ENCODE measurements at regions not wholly inside any gene's neighbourhood (a gene's known extent, or its start where the extent isn't known, plus 50 kb on each side); places are given as distances from the start of the nearest gene placed in this dataset.
"Not testable (repeated sequence)": the region's sequence is repeated elsewhere in the genome, so short reads cannot be mapped to it uniquely, and the experiment has no call there.

DNA sequence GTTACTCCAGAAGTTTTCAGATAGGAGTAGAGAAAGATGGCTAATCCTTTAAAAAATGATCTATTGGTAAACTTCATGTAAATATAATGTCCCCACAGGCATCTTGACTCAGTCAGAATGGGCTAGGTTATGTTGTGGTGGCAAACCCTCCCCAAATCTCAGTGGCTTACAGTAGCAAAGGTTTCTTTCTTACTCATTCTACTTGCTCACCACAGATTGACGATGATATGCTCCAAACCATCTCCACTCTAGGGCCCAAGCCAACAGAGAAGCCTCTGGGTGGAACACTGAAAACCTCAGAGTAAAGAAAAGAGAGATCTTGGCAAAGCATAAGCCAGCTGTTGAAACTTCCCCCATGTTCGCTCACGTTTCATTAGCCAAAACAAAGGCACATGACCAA, 146.4 kb downstream of the EMP1 start:
- no peak for DNase-seq

DNA sequence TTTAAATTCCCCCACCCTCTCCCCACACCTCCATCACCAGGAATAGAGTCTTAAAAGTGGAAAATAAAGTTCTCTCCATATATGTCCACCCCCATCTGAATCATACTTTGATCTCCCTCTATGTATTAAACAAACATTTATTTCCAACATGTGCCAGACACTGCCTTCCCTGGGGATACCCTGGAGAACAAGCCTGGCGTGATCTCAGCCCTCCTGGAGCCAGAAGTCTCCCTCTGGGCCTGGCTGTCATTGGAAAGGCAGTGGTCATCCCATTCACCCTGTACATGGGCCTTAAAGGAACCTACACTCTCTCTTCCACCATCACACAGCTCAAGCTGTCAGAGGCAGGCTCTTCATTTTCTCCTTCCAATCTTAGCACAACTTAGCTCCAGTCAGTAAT, 143.6 kb downstream of the EMP1 start:
- DNase-seq: no peak

DNA sequence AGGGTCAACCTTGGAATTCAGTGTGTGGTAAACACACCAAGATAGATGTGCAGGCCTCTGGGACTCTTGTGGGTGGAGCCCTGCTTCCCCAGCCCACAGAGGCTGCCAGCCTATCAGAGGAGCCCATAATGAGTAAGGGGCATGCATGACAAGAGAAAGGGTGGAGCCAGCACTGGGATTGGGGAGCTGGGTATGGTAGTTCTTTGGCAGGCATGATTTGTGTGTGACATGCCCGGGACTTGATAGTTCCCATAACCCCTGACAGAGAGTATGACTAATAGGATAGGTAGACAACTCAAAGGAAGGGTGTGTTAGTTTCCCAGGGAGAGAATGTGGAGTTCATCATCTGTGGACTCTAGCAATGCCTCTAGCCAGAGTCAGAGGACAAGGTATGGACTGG, 143.0 kb downstream of the EMP1 start:
- no peak for DNase-seq

- no peak for DNase-seq
Measured at GRCh38 chr12:13339091-13339490, 142.6 kb downstream of the EMP1 start.

DNA sequence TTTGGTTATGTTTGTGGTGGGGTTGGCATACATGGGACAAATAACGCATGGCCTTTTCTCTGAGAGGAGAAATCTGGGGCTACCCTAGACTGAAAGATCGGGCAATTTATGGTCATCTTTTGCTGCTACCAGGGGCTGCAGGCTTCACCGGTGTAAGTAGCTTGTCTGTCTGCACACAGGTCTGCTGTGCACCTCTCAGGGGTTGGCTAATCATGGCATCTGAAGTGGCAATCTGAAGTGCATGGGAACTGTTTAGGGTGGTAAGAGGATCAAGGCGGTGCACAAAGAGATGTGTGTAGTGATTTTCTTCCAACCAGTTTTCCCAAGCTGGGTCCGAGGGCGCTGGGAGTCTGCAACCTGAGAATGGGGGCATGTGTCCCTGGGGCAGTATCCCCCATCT, 141.3 kb downstream of the EMP1 start:
- DNase-seq: no peak

GRCh38 chr12:13336216-13336615, 139.7 kb downstream of the EMP1 start:
- DNase-seq: no peak

GRCh38 chr12:13328535-13328934, 132.0 kb downstream of the EMP1 start:
- no peak for DNase-seq

GRCh38 chr12:13326076-13326475, 129.6 kb downstream of the EMP1 start:
- no peak for DNase-seq

DNA sequence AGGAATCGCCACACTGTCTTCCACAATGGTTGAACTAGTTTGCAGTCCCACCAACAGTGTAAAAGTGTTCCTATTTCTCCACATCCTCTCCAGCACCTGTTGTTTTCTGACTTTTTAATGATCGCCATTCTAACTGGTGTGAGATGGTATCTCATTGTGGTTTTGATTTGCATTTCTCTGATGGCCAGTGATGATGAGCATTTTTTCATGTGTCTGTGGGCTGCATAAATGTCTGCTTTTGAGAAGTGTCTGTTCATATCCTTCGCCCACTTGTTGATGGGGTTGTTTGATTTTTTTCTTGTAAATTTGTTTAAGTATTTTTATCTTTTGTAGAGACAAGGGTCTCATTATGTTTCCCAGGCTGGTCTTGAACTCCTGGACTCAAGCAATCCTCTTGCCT, 128.5 kb downstream of the EMP1 start:
- DNase-seq: not testable (repeated sequence)

GRCh38 chr12:13318231-13319015, 121.9 kb downstream of the EMP1 start:
- no peak for DNase-seq

GRCh38 chr12:13316587-13317246, 120.2 kb downstream of the EMP1 start:
- DNase-seq: peak; percentile 39

- DNase-seq: no peak
Measured at GRCh38 chr12:13313886-13314285, 117.4 kb downstream of the EMP1 start.

- no peak for DNase-seq
Measured at GRCh38 chr12:13311551-13311950, 115.0 kb downstream of the EMP1 start.

- no peak for DNase-seq
Measured at GRCh38 chr12:13307143-13307816, 110.8 kb downstream of the EMP1 start.

DNA sequence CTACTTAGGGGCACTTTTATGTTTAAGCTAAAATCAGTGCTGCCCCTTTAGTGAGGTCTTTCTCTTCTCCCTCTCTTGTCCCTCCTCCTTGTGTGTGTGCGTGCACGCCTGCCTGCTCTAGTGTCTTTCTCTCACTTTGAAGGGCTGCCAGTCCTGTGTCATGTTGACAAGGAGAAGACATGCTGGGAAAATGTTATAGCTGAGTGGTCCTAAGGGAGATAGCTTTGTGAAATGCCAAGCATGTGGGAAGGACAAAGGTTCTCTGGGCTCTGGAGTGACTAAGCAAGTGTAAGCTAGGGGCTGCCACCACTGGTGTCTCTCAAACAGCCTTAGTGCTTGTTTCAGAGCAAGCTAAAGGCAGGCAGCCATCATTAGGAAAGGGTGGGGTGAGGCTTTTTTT, 108.4 kb downstream of the EMP1 start:
- no peak for DNase-seq

DNA sequence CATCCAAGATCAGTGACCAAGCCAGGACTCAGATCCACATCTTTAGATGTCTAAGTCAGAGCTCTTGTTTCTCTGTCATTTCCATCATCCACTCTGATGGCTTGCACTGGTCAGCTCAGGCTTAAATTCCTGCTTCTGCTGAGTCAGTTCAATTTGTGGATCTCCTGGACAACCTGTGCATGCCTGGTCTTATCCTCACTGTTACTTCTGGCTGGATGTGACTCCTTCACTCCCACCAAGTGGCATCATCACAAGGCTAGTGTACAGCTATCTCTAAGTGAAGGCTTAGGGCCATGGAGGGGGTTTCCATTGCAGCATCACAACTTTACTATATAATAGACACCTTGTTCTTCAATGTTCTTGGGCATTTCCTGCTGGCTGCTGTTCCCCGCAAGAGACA, 102.9 kb downstream of the EMP1 start:
- DNase-seq: no peak

GRCh38 chr12:13293096-13293495, 96.6 kb downstream of the EMP1 start:
- no peak for DNase-seq

- no peak for DNase-seq
Measured at GRCh38 chr12:13289653-13290289, 93.2 kb downstream of the EMP1 start.

DNA sequence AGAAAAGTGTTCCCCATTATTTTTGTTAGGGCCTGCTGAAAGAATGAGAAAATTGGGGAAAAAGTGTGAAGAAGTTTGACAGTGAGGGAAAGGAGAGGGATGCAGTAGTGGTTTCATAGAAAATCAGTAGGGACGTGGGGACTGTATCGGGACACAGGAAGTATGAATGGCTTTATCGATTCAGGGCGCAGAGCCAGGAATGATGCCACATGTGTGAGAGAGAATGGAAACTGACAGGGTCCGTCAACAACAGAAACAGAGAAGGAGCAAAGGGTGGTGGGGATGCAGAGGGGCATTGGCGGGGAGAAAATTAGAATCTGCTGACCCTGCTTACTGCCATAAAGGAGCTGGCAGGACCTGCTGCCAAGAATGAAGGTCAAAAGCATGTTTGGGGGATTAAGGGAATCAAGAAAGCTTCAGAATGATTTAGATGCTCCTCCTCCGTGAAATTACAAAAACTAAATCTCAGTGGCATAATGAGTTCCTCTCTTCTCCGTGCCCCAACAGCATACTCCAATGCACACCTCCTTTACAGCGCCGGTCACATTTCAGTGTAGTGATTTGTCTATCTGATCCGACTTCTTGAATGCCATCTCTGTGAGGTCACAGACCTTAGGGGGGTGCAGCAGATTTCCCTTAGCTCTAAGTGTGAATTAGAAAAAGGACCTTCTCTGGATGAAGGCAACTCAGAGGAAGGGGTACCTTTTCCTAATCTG, 92.6 kb downstream of the EMP1 start:
- no peak for DNase-seq

- DNase-seq: peak; percentile 28
Measured at GRCh38 chr12:13288501-13288900, 92.0 kb downstream of the EMP1 start.

DNA sequence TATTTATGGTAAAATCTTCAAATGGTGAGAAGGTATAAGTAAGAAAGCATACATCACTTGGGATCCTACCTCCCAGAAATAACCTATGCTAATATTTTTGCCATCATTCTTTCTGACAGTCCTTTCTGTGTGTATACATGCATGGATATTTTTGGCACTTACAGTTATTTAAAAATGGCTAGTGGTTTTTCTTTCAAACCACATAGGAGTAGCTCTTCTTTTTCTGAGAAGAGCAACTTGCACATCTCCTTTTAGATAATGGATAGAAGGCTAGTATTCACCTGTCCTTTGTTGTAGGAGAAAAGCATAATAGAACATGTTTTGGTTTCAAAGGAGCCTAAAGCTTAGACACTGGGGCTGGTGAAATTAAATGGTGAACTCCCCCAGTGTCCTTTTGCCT, 87.3 kb downstream of the EMP1 start:
- DNase-seq: no peak

DNA sequence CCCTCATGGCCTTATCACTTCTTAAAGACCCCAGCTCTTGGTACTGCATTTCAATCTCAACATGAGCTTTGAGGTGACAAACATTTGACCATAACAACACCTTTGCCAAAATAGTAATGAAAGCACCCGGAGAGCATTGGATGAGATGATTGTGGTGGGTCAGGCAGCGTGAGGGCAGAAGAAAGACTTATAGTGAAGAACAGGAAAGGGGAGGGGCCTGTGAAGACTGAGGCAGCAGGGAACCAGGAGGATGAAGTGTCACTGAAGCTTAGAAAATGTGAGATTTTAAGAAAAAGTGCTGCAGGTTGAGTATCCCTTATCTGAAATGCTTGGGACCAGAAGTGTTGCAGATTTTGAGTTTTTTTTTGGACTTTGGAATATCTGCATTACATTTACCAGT, 86.3 kb downstream of the EMP1 start:
- no peak for DNase-seq

DNA sequence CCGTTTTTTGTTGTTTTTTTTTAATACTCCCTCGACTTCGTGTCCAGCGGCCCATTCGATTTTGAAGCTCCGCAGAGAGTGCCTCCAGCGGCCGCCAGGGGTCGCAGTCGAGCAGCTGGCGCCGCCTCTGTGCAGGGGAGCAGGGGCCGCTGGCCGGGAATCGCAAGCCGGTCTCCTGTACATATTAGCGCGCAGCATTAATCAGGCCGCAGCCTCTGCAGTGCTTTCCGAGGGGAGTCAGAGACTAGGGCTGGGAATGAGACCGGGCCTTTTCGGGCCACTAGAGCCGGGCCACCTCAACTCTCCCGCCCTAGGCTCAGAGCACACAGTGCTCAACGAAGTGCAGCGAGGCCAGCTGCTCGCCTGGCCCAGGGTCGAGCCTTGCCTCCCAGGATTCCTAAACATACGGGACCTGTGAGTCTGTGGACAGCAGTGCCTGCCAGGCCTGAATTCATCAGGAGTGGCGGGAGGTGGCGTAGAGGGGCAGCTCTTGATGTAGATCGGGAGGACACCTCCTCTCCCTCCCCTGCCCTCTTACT, 81.8 kb downstream of the EMP1 start:
- peak; percentile 73 for DNase-seq

Data from hematopoietic multipotent progenitor cell treated with erythropoietin and hydrocortisone succinate and interleukin-3 and kit ligand, for 6 days (in vitro differentiated cells).